ENCODE measurements at regions not wholly inside any gene's neighbourhood (a gene's known extent, or its start where the extent isn't known, plus 50 kb on each side); places are given as distances from the start of the nearest gene placed in this dataset.

GRCh38 chr16:80208015-80208414 is 332.8 kb upstream of the DYNLRB2 start:
- TF ChIP-seq PATZ1 (CRISPR knock-in tag; IDR thresholded peaks at IDR 0.05; ENCODE audit: borderline replicate concordance) (no peak), PPARA (CRISPR knock-in tag; IDR thresholded peaks at IDR 0.05; ENCODE audit: borderline replicate concordance) (no peak), POU6F1 (CRISPR knock-in tag; IDR thresholded peaks at IDR 0.05; ENCODE audit: borderline replicate concordance, low read depth) (no peak), CSRNP3 (CRISPR knock-in tag; IDR thresholded peaks at IDR 0.05) (no peak), RARB (CRISPR knock-in tag; IDR thresholded peaks at IDR 0.05) (no peak), GLIS3 (CRISPR knock-in tag; IDR thresholded peaks at IDR 0.05) (no peak), ZNF8 (CRISPR knock-in tag; IDR thresholded peaks at IDR 0.05) (no peak), ZFP30 (CRISPR knock-in tag; IDR thresholded peaks at IDR 0.05) (no peak), ISL1 (CRISPR knock-in tag; IDR thresholded peaks at IDR 0.05) (no peak)
